ENCODE measurements at regions not wholly inside any gene's neighbourhood (a gene's known extent, or its start where the extent isn't known, plus 50 kb on each side); places are given as distances from the start of the nearest gene placed in this dataset.
A peak's percentile ranks its signal among the peaks of the same experiment; 100 is the strongest.

DNA sequence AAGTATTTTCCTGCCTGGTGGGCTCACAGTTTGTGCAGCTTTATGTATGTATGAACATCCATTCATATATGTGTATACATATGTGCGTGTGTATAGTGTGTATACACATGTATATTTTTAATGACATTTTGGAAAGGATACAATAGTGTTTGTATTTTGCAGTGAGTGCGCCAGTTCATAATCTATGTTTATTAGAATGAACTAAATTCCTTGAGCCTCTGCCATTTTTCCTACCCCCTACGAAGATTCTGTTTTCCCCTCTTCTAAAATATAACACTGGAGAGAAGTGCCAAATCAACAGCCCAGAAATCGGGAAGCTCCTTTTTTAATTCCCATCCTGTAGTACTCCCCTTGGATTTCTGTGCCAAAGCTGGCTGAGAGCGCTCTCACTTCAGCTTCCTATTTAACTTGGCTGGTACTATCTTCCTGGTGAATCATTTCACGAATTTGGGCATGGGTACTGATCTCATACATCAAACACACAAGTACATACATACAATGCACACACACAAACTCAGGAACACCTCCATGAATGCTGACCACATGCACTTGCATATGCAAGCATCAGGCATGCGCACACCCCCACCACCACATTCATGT, 578.4 kb upstream of the WWC1 start:
- DNase-seq (ENCODE audit: low read depth, low spot score) (no peak), FAIRE-seq (peak; percentile 20)
- Histone ChIP-seq H3K9me1 (ENCODE audit: control insufficient read depth, extremely low read depth, insufficient read depth, low read length) (no peaks in the 10 kb centered on the region), H4K20me1 (ENCODE audit: control insufficient read depth, extremely low read depth, insufficient read depth, low read length) (no peaks in the 10 kb centered on the region), H3K27ac (ENCODE audit: control insufficient read depth, insufficient read depth, low read length) (no peak overlapping the region), H3K4me1 (ENCODE audit: control insufficient read depth, extremely low read depth, insufficient read depth, low read length) (peaks cover 16% of the 10 kb centered on the region), H2AFZ (ENCODE audit: control insufficient read depth, low read length) (no peak overlapping the region), H3K4me2 (ENCODE audit: control insufficient read depth, extremely low read depth, insufficient read depth, low read depth, low read length) (no peak overlapping the region), H3K27me3 (ENCODE audit: control insufficient read depth, extremely low read depth, insufficient read depth, low read length) (no peaks in the 10 kb centered on the region), H3K9me3 (ENCODE audit: control insufficient read depth, low read depth, low read length) (no peaks in the 10 kb centered on the region), H3K4me3 (ENCODE audit: control insufficient read depth in 2 of 3, extremely low read depth in 1 of 3, insufficient read depth in 2 of 3, low read depth in 1 of 3, low read length in 3 of 3) (no peak overlapping the region), H3K79me2 (ENCODE audit: control insufficient read depth, insufficient read depth, low read length) (no peaks in the 10 kb centered on the region), H3K9ac (ENCODE audit: control insufficient read depth, extremely low read depth, insufficient read depth, low read length) (no peak overlapping the region), H3K36me3 (ENCODE audit: control insufficient read depth in 2 of 2, extremely low read depth in 1 of 2, insufficient read depth in 2 of 2, low read length in 2 of 2) (no peaks in the 10 kb centered on the region)
- dilution Hi-C loops (cut with MboI; ENCODE audit: extremely low pct_ligation_motif_present, low sequenced_read_pairs), result no loop called here
- TF ChIP-seq EZH2 (IDR thresholded peaks at IDR 0.05; ENCODE audit: low read length), result no peak
- TF ChIP-seq, protein P1, sequence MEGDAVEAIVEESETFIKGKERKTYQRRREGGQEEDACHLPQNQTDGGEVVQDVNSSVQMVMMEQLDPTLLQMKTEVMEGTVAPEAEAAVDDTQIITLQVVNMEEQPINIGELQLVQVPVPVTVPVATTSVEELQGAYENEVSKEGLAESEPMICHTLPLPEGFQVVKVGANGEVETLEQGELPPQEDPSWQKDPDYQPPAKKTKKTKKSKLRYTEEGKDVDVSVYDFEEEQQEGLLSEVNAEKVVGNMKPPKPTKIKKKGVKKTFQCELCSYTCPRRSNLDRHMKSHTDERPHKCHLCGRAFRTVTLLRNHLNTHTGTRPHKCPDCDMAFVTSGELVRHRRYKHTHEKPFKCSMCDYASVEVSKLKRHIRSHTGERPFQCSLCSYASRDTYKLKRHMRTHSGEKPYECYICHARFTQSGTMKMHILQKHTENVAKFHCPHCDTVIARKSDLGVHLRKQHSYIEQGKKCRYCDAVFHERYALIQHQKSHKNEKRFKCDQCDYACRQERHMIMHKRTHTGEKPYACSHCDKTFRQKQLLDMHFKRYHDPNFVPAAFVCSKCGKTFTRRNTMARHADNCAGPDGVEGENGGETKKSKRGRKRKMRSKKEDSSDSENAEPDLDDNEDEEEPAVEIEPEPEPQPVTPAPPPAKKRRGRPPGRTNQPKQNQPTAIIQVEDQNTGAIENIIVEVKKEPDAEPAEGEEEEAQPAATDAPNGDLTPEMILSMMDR (optimal IDR thresholded peaks at IDR 0.05 in 1 of 3, IDR thresholded peaks at IDR 0.05 in 1 of 3, conservative IDR thresholded peaks at IDR 0.05 in 1 of 3; ENCODE audit: extremely low read depth in 1 of 3, insufficient read depth in 2 of 3, low read length in 3 of 3), result no peak

DNA sequence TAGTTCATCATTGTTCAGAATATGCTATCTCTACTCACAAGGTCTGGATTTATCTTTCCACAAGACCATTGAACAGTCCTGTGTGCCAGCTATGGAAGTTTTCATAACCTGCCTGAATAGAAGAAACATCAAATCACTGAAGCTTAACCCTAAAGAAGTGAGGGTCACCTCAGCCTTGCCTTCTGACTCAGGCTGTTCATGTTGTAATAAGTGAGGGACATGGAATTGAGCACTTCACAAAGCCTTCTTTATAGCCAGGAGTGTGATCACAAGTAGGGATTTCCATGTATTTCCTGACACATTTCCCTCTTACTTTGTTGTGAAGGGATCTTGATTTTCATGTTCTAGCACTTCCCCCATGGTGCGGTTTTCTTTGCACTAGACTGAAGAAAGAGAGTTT, 577.5 kb upstream of the WWC1 start:
- Histone ChIP-seq H3K79me2 (ENCODE audit: control insufficient read depth, insufficient read depth, low read length) (no peaks in the 10 kb centered on the region), H3K4me1 (ENCODE audit: control insufficient read depth, extremely low read depth, insufficient read depth, low read length) (peaks cover 16% of the 10 kb centered on the region), H3K4me2 (ENCODE audit: control insufficient read depth, extremely low read depth, insufficient read depth, low read depth, low read length) (no peak overlapping the region), H3K27ac (ENCODE audit: control insufficient read depth, insufficient read depth, low read length) (no peak overlapping the region), H2AFZ (ENCODE audit: control insufficient read depth, low read length) (no peak overlapping the region), H3K9me3 (ENCODE audit: control insufficient read depth, low read depth, low read length) (no peaks in the 10 kb centered on the region), H3K27me3 (ENCODE audit: control insufficient read depth, extremely low read depth, insufficient read depth, low read length) (no peaks in the 10 kb centered on the region), H3K9me1 (ENCODE audit: control insufficient read depth, extremely low read depth, insufficient read depth, low read length) (no peaks in the 10 kb centered on the region), H3K9ac (ENCODE audit: control insufficient read depth, extremely low read depth, insufficient read depth, low read length) (no peak overlapping the region), H3K36me3 (ENCODE audit: control insufficient read depth in 2 of 2, extremely low read depth in 1 of 2, insufficient read depth in 2 of 2, low read length in 2 of 2) (no peaks in the 10 kb centered on the region), H4K20me1 (ENCODE audit: control insufficient read depth, extremely low read depth, insufficient read depth, low read length) (no peaks in the 10 kb centered on the region), H3K4me3 (ENCODE audit: control insufficient read depth in 2 of 3, extremely low read depth in 1 of 3, insufficient read depth in 2 of 3, low read depth in 1 of 3, low read length in 3 of 3) (no peak overlapping the region)
- TF ChIP-seq, protein P1 (optimal IDR thresholded peaks at IDR 0.05 in 1 of 3, IDR thresholded peaks at IDR 0.05 in 1 of 3, conservative IDR thresholded peaks at IDR 0.05 in 1 of 3; ENCODE audit: extremely low read depth in 1 of 3, insufficient read depth in 2 of 3, low read length in 3 of 3), result no peak
- no peak for TF ChIP-seq EZH2 (IDR thresholded peaks at IDR 0.05; ENCODE audit: low read length)
- peak; percentile 20 for FAIRE-seq
- dilution Hi-C loops (cut with MboI; ENCODE audit: extremely low pct_ligation_motif_present, low sequenced_read_pairs), result no loop called here
- DNase-seq (ENCODE audit: low read depth, low spot score), result no peak

Measured in keratinocyte (primary cell).